Tibial nerve (tissue), 3 donors: ENCODE measurements at regions not wholly inside any gene's neighbourhood (a gene's known extent, or its start where the extent isn't known, plus 50 kb on each side); places are given as distances from the start of the nearest gene placed in this dataset.

Source experiments
- CTCF ChIP-seq, 5 experiments: fragments of 200-600 bp in 3 of 5; fragments of 450-650 bp in 2 of 5; sonication (generic) in 3 of 5; IDR thresholded peaks; one replicate each; pipeline ENCODE4 v1.5.1; 2016 to 2019; ENCODE audit warnings: antibody characterized with exemption in 5 of 5, mild to moderate bottlenecking in 3 of 5, moderate library complexity in 2 of 5
- POLR2A ChIP-seq, 2 donors: fragments of 450-650 bp; IDR thresholded peaks; one replicate each; pipeline ENCODE4 v1.6.1; 2017; ENCODE audit warnings: antibody characterized with exemption in 2 of 2, mild to moderate bottlenecking in 2 of 2, moderate library complexity in 2 of 2

GRCh38 chr5:167802755-167803431 is 488.6 kb upstream of the WWC1 start:
- TF ChIP-seq CTCF (IDR thresholded peaks at IDR 0.05) (no peak), POLR2A (IDR thresholded peaks at IDR 0.05) (no peak)
